ENCODE measurements at regions not wholly inside any gene's neighbourhood (a gene's known extent, or its start where the extent isn't known, plus 50 kb on each side); places are given as distances from the start of the nearest gene placed in this dataset.

- Mint-ChIP-seq H3K4me3 (no peak overlapping the region), H3K4me1 (no peaks in the 10 kb centered on the region), H3K27me3 (ENCODE audit: insufficient read depth) (peaks cover 14% of the 10 kb centered on the region), H3K36me3 (ENCODE audit: low read depth) (no peaks in the 10 kb centered on the region), H3K9me3 (peaks cover 17% of the 10 kb centered on the region), H3K27ac (no peak overlapping the region)
- no peak for DNase-seq
- Histone ChIP-seq H3K9me3 (ENCODE audit: control insufficient read depth, low read length) (peaks cover 16% of the 10 kb centered on the region), H3K36me3 (ENCODE audit: control insufficient read depth, insufficient read depth, low read length) (no peaks in the 10 kb centered on the region), H3K27me3 (ENCODE audit: control insufficient read depth, insufficient read depth, low read length, poor library complexity, severe bottlenecking) (no peaks in the 10 kb centered on the region), H3K9ac (ENCODE audit: extremely low read depth, low read length, poor library complexity, severe bottlenecking) (no peak overlapping the region), H3K27ac (ENCODE audit: low read depth, low read length) (no peak overlapping the region), H3K4me3 (ENCODE audit: low read length) (no peak overlapping the region), H3K4me1 (ENCODE audit: control insufficient read depth, insufficient read depth, low read length) (no peaks in the 10 kb centered on the region)
- peak; percentile 53 for TF ChIP-seq CTCF (conservative IDR thresholded peaks at IDR 0.05)
- 92 to 100% methylated on average over 2 of the region's 2 CpGs for WGBS, 2 experiments (ENCODE audit: insufficient coverage in 1 of 2, insufficient read length in 1 of 2)
These were observed 51.8 kb upstream of the CHST3 start for GRCh38 chr10:71912431-71912830.

DNA sequence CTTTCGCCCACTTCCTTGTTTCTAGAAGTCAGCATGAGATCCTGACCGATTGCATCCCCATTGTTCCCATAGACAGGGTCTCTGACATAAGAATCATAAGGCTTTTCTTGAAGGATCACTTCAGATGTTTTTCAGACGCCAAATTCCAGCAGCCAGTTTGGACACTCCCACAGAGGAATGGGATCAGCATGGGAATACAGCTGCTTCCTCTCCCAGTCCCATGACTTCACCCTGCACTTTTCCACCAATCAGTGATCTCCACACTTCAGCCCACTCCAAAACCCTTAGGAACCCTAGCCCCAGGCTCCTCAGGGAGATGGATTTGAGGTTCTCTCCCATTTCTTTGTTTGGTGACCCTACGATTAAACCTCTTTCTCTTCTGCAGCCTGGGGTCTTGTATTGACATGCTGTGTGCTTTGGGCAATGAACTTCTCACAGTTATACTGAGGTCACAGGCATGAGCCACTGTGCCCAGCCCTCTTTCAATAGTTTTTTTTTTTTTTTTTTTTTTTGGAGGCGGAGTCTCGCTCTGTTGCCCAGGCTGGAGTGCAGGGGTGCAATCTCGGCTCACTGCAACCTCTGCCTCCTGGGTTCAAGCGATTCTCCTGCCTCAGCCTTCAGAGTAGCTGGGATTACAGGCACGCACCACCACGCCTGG is 52.8 kb upstream of the CHST3 start:
- Histone ChIP-seq H3K4me1 (ENCODE audit: control insufficient read depth, insufficient read depth, low read length) (no peaks in the 10 kb centered on the region), H3K9ac (ENCODE audit: extremely low read depth, low read length, poor library complexity, severe bottlenecking) (no peak overlapping the region), H3K4me3 (ENCODE audit: low read length) (no peak overlapping the region), H3K27ac (ENCODE audit: low read depth, low read length) (no peak overlapping the region), H3K27me3 (ENCODE audit: control insufficient read depth, insufficient read depth, low read length, poor library complexity, severe bottlenecking) (no peaks in the 10 kb centered on the region), H3K36me3 (ENCODE audit: control insufficient read depth, insufficient read depth, low read length) (no peaks in the 10 kb centered on the region), H3K9me3 (ENCODE audit: control insufficient read depth, low read length) (peaks cover 5% of the 10 kb centered on the region)
- no peaks in the 10 kb centered on the region for H3K4me1 Mint-ChIP-seq
- peaks cover 10% of the 10 kb centered on the region for H3K9me3 Mint-ChIP-seq
- no peak overlapping the region for H3K4me3 Mint-ChIP-seq
- TF ChIP-seq CTCF (conservative IDR thresholded peaks at IDR 0.05), result no peak
- H3K36me3 Mint-ChIP-seq (ENCODE audit: low read depth), result no peaks in the 10 kb centered on the region
- H3K27ac Mint-ChIP-seq, result no peak overlapping the region
- peak; percentile 51 for DNase-seq
- WGBS, 2 experiments (ENCODE audit: insufficient coverage in 1 of 2, insufficient read length in 1 of 2), result 66 to 95% methylated on average over 3 to 10 of the region's 10 CpGs
- peaks cover 15% of the 10 kb centered on the region for H3K27me3 Mint-ChIP-seq (ENCODE audit: insufficient read depth)

- no peak overlapping the region for H3K4me3 Mint-ChIP-seq
- H3K36me3 Mint-ChIP-seq (ENCODE audit: low read depth), result no peaks in the 10 kb centered on the region
- no peak for DNase-seq
These were observed 54.7 kb upstream of the CHST3 start for GRCh38 chr10:71909399-71910083.

More at GRCh38 chr10:71909399-71910083, 54.7 kb upstream of the CHST3 start:
- Mint-ChIP-seq H3K27ac (no peak overlapping the region), H3K4me1 (peaks cover 10% of the 10 kb centered on the region), H3K27me3 (ENCODE audit: insufficient read depth) (peaks cover 21% of the 10 kb centered on the region), H3K9me3 (peaks cover 1% of the 10 kb centered on the region)
- Histone ChIP-seq H3K4me3 (ENCODE audit: low read length) (no peak overlapping the region), H3K36me3 (ENCODE audit: control insufficient read depth, insufficient read depth, low read length) (no peaks in the 10 kb centered on the region), H3K9me3 (ENCODE audit: control insufficient read depth, low read length) (no peaks in the 10 kb centered on the region), H3K27me3 (ENCODE audit: control insufficient read depth, insufficient read depth, low read length, poor library complexity, severe bottlenecking) (no peaks in the 10 kb centered on the region), H3K9ac (ENCODE audit: extremely low read depth, low read length, poor library complexity, severe bottlenecking) (no peak overlapping the region), H3K4me1 (ENCODE audit: control insufficient read depth, insufficient read depth, low read length) (no peaks in the 10 kb centered on the region), H3K27ac (ENCODE audit: low read depth, low read length) (no peak overlapping the region)
- TF ChIP-seq CTCF (conservative IDR thresholded peaks at IDR 0.05), result no peak
- WGBS, 2 experiments (ENCODE audit: insufficient coverage in 1 of 2, insufficient read length in 1 of 2), result 92 to 93% methylated on average over 7 to 8 of the region's 8 CpGs
